Cardiac muscle cell (in vitro differentiated cells and primary cell): ENCODE measurements at regions not wholly inside any gene's neighbourhood (a gene's known extent, or its start where the extent isn't known, plus 50 kb on each side); places are given as distances from the start of the nearest gene placed in this dataset.

Experiments used
- DNase-seq, 2 donors: peaks; one replicate each; pipeline versions ENCODE4 v3.0.0 to v3.0.0-alpha.2; 2010 to 2017; ENCODE audit warnings: low read depth in 1 of 2, low spot score in 1 of 2
- H3K27ac ChIP-seq: fragments of 200-600 bp; sonication (generic); 2 replicates; pipeline ENCODE4 v1.5.1; 2016
- H3K27me3 ChIP-seq: fragments of 200-600 bp; sonication (generic); 2 replicates; pipeline ENCODE4 v1.6.0; 2016; ENCODE audit warnings: control low read depth
- H3K36me3 ChIP-seq: fragments of 200-600 bp; sonication (generic); 2 replicates; pipeline ENCODE4 v1.5.1; 2016; ENCODE audit warnings: control low read depth
- H3K4me1 ChIP-seq: fragments of 200-600 bp; sonication (generic); 2 replicates; pipeline ENCODE4 v1.8.1; 2017; ENCODE audit warnings: low read depth, mild to moderate bottlenecking, mixed run types
- H3K4me3 ChIP-seq: fragments of 200-600 bp; sonication (generic); 2 replicates; pipeline ENCODE4 v1.5.1; 2016; ENCODE audit warnings: mild to moderate bottlenecking
- H3K9me3 ChIP-seq: fragments of 200-600 bp; sonication (generic); 2 replicates; pipeline ENCODE4 v1.5.1; 2017; ENCODE audit warnings: low read depth, mild to moderate bottlenecking, control low read depth
- CTCF ChIP-seq: IDR thresholded peaks from 2 replicates; pipeline ENCODE4 v1.5.1; 2012; ENCODE audit warnings: low read depth, mild to moderate bottlenecking, low read length

- Histone ChIP-seq H3K9me3 (no peaks in the 10 kb centered on the region), H3K4me1 (no peaks in the 10 kb centered on the region), H3K36me3 (no peaks in the 10 kb centered on the region), H3K27ac (no peak overlapping the region), H3K27me3 (no peaks in the 10 kb centered on the region), H3K4me3 (no peak overlapping the region)
- TF ChIP-seq CTCF = no peak
- DNase-seq = no peak
These were observed 66.2 kb upstream of the PCBD1 start for GRCh38 chr10:70954381-70955176.

GRCh38 chr10:70956029-70956759 is 67.8 kb upstream of the PCBD1 start:
- Histone ChIP-seq H3K9me3 (no peaks in the 10 kb centered on the region), H3K27me3 (no peaks in the 10 kb centered on the region), H3K4me1 (no peaks in the 10 kb centered on the region), H3K4me3 (no peak overlapping the region), H3K36me3 (no peaks in the 10 kb centered on the region), H3K27ac (no peak overlapping the region)
- DNase-seq = no peak
- TF ChIP-seq CTCF = no peak

GRCh38 chr10:70958396-70958795 is 70.0 kb upstream of the PCBD1 start:
- Histone ChIP-seq H3K27ac (no peak overlapping the region), H3K4me1 (no peaks in the 10 kb centered on the region), H3K9me3 (no peaks in the 10 kb centered on the region), H3K27me3 (no peaks in the 10 kb centered on the region), H3K4me3 (no peak overlapping the region), H3K36me3 (no peaks in the 10 kb centered on the region)
- no peak for TF ChIP-seq CTCF
- DNase-seq = peak in 1 of 2 donors; percentile 8

- no peaks in the 10 kb centered on the region for H3K4me1 ChIP-seq
- no peaks in the 10 kb centered on the region for H3K27me3 ChIP-seq
- H3K4me3 ChIP-seq = no peak overlapping the region
- H3K9me3 ChIP-seq = no peaks in the 10 kb centered on the region
- no peaks in the 10 kb centered on the region for H3K36me3 ChIP-seq
- no peak for DNase-seq
- TF ChIP-seq CTCF = no peak
- H3K27ac ChIP-seq = no peak overlapping the region
These were observed 72.0 kb upstream of the PCBD1 start for GRCh38 chr10:70960316-70960715.

GRCh38 chr10:70960783-70961570 is 72.6 kb upstream of the PCBD1 start:
- TF ChIP-seq CTCF = no peak
- Histone ChIP-seq H3K4me1 (no peaks in the 10 kb centered on the region), H3K9me3 (no peaks in the 10 kb centered on the region), H3K36me3 (no peaks in the 10 kb centered on the region), H3K4me3 (no peak overlapping the region), H3K27me3 (no peaks in the 10 kb centered on the region), H3K27ac (no peak overlapping the region)
- no peak for DNase-seq
